Fibroblast of villous mesenchyme (primary cell): ENCODE measurements at regions not wholly inside any gene's neighbourhood (a gene's known extent, or its start where the extent isn't known, plus 50 kb on each side); places are given as distances from the start of the nearest gene placed in this dataset. TPM values are rescaled to one million over a fixed set of nuclear protein-coding genes. Genes with fewer than 3 reads are reported as not detected.

Experiments
- DNase-seq: peaks from one replicate; pipeline ENCODE4 v3.0.0-alpha.2; 2010; ENCODE audit warnings: low read depth
- H3K4me3 ChIP-seq: 2 replicates; pipeline ENCODE4 v1.5.1; 2011; ENCODE audit warnings: low read depth, mild to moderate bottlenecking, low read length
- CTCF ChIP-seq: IDR thresholded peaks from 2 replicates; pipeline ENCODE4 v1.5.1; 2012; ENCODE audit warnings: low read depth, mild to moderate bottlenecking, low read length; ENCODE audit not compliant: insufficient read depth
- small RNA-seq: library from RNA; depleted of rRNA; stranded (forward); fragments of <200 nt; gene quantifications from one replicate; pipeline ENCODE3, GENCODE V24; 2012

- H3K4me3 ChIP-seq, result no peak overlapping the region
- no peak for TF ChIP-seq CTCF
- DNase-seq, result no peak
Measured at GRCh38 chr20:54706581-54706980, 231.2 kb downstream of the DOK5 start.

GRCh38 chr20:54704032-54704635, 228.7 kb downstream of the DOK5 start:
- no peak for TF ChIP-seq CTCF
- DNase-seq, result no peak

More at GRCh38 chr20:54704032-54704635, 228.7 kb downstream of the DOK5 start:
- H3K4me3 ChIP-seq, result no peak overlapping the region

Small RNA genes in the stretch of these regions (small RNA-seq; reads per million reads assigned to genes)
- gene RNU4ATAC7P, result not detected
